Caco-2 (cell line): ENCODE measurements at regions not wholly inside any gene's neighbourhood (a gene's known extent, or its start where the extent isn't known, plus 50 kb on each side); places are given as distances from the start of the nearest gene placed in this dataset.
A peak's percentile ranks its signal among the peaks of the same experiment; 100 is the strongest.

ENCODE experiments used
- BruUV-seq: library from RNA; stranded (reverse); fragments of 400-500 nt; replicated peaks from 2 replicates; lab custom pipeline; 2021; lab: Mats Ljungman, UMichigan
- CTCF ChIA-PET: fragments of 300-600 bp; sonication (Branson Sonifier 250); formaldehyde crosslinking; loops from one replicate; lab custom pipeline; 2022; ENCODE audit warnings: antibody characterized with exemption; lab: Charles Lee
- POLR2A ChIA-PET: fragments of 300-600 bp; sonication (Branson Sonifier 250); formaldehyde crosslinking; loops from one replicate; lab custom pipeline; 2022; ENCODE audit warnings: antibody characterized with exemption; lab: Charles Lee
- DNase-seq, 2 experiments: peaks; one replicate each; pipeline versions ENCODE4 v3.0.0 to v3.0.0-alpha.2; 2020 to 2022
- H3K27me3 ChIP-seq: replicated peaks from 2 replicates; pipeline ENCODE4 v1.6.0; 2011; ENCODE audit warnings: low read length; ENCODE audit not compliant: control insufficient read depth, insufficient read depth
- H3K36me3 ChIP-seq: 2 replicates; pipeline ENCODE4 v1.5.1; 2011; ENCODE audit warnings: low read length; ENCODE audit not compliant: control insufficient read depth, insufficient read depth
- H3K4me1 ChIP-seq: fragments of 250-450 bp; sonication (Bioruptor Pico); 2 replicates; pipeline ENCODE4 v1.5.1; 2020; ENCODE audit warnings: mild to moderate bottlenecking
- H3K4me3 ChIP-seq: 2 replicates; pipeline ENCODE4 v1.5.1; 2011; ENCODE audit warnings: low read depth, mild to moderate bottlenecking, control low read depth, low read length
- H3K9me3 ChIP-seq: fragments of 250-450 bp; sonication (Bioruptor Pico); 2 replicates; pipeline ENCODE4 v1.5.1; 2020; ENCODE audit warnings: mild to moderate bottlenecking, moderate library complexity
- H3K27ac Mint-ChIP-seq: one replicate; pipeline ENCODE4 v1.8.0; 2022; ENCODE audit warnings: mixed read lengths; ENCODE audit not compliant: unreplicated experiment
- H3K27me3 Mint-ChIP-seq: one replicate; pipeline ENCODE4 v1.8.0; 2022; ENCODE audit warnings: mixed read lengths; ENCODE audit not compliant: insufficient read depth, unreplicated experiment
- H3K36me3 Mint-ChIP-seq: one replicate; pipeline ENCODE4 v1.8.0; 2022; ENCODE audit warnings: mild to moderate bottlenecking, mixed read lengths; ENCODE audit not compliant: insufficient read depth, unreplicated experiment
- H3K4me1 Mint-ChIP-seq: one replicate; pipeline ENCODE4 v1.8.0; 2022; ENCODE audit warnings: low read depth, mixed read lengths; ENCODE audit not compliant: unreplicated experiment
- H3K4me3 Mint-ChIP-seq: one replicate; pipeline ENCODE4 v1.8.0; 2022; ENCODE audit warnings: mild to moderate bottlenecking, moderate library complexity, mixed read lengths; ENCODE audit not compliant: unreplicated experiment
- H3K9me3 Mint-ChIP-seq: one replicate; pipeline ENCODE4 v1.8.0; 2022; ENCODE audit warnings: mixed read lengths; ENCODE audit not compliant: unreplicated experiment
- intact Hi-C: fragments of 100-400 bp; cut with micrococcal nuclease; formaldehyde crosslinking; loops from one replicate; pipeline ENCODE4 v1.10.0; 2022; ENCODE audit not compliant: unreplicated experiment
- TF ChIP-seq, protein P1 (sequence below), 2 experiments: fragments of 200-600 bp in 1 of 2; IDR thresholded peaks; 1 replicate in 1 of 2; 2 replicates in 1 of 2; pipeline versions ENCODE4 v1.5.1 to v1.8.0; 2011 to 2022; ENCODE audit warnings: antibody characterized with exemption in 1 of 2, control low read depth in 1 of 2, inconsistent platforms in 1 of 2, low read depth in 1 of 2, low read length in 1 of 2, mild to moderate bottlenecking in 1 of 2, moderate library complexity in 1 of 2; ENCODE audit not compliant: insufficient read depth in 1 of 2, severe bottlenecking in 1 of 2, unreplicated experiment in 1 of 2

DNA sequence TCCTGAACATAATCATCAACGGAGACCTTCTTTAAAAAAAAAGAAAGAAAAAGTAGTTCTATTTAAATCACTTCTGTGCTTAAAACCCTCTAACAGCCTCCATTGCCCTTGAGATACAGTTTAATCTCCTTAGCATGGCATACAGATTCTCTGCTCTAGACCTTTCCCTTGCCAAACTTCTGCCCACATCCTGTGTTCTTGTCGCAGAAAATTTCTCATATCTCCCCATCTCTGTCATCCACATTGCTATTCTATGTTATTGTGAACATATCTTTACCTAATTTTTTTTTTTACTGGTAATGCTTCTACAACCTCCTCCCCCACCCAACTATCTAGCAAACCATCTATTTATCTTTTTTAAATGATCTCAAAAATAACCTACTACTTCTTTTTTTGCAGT, 135.7 kb upstream of the PROX1 start:
- Histone ChIP-seq H3K9me3 (no peaks in the 10 kb centered on the region), H3K36me3 (no peaks in the 10 kb centered on the region), H3K4me1 (no peaks in the 10 kb centered on the region), H3K4me3 (no peak overlapping the region), H3K27me3 (no peaks in the 10 kb centered on the region)
- no peak for DNase-seq
- Mint-ChIP-seq H3K4me1 (no peaks in the 10 kb centered on the region), H3K9me3 (no peaks in the 10 kb centered on the region), H3K4me3 (no peak overlapping the region), H3K27ac (no peak overlapping the region), H3K36me3 (no peaks in the 10 kb centered on the region), H3K27me3 (no peaks in the 10 kb centered on the region)
- CTCF ChIA-PET, result no interaction called here
- POLR2A ChIA-PET, result no interaction called here
- TF ChIP-seq, protein P1, sequence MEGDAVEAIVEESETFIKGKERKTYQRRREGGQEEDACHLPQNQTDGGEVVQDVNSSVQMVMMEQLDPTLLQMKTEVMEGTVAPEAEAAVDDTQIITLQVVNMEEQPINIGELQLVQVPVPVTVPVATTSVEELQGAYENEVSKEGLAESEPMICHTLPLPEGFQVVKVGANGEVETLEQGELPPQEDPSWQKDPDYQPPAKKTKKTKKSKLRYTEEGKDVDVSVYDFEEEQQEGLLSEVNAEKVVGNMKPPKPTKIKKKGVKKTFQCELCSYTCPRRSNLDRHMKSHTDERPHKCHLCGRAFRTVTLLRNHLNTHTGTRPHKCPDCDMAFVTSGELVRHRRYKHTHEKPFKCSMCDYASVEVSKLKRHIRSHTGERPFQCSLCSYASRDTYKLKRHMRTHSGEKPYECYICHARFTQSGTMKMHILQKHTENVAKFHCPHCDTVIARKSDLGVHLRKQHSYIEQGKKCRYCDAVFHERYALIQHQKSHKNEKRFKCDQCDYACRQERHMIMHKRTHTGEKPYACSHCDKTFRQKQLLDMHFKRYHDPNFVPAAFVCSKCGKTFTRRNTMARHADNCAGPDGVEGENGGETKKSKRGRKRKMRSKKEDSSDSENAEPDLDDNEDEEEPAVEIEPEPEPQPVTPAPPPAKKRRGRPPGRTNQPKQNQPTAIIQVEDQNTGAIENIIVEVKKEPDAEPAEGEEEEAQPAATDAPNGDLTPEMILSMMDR (IDR thresholded peaks at IDR 0.05; ENCODE audit: insufficient read depth in 1 of 2, low read depth in 1 of 2, low read length in 1 of 2, severe bottlenecking in 1 of 2, unreplicated experiment in 1 of 2), result no peak
- no TSS peak for BruUV-seq
- intact Hi-C loops, result no loop called here

GRCh38 chr1:213858581-213858980, 129.2 kb upstream of the PROX1 start:
- no peaks in the 10 kb centered on the region for H3K9me3 ChIP-seq
- no peaks in the 10 kb centered on the region for H3K27me3 ChIP-seq
- DNase-seq, result no peak
- Mint-ChIP-seq H3K27ac (no peak overlapping the region), H3K27me3 (no peaks in the 10 kb centered on the region), H3K36me3 (no peaks in the 10 kb centered on the region), H3K4me3 (no peak overlapping the region), H3K4me1 (no peaks in the 10 kb centered on the region), H3K9me3 (no peaks in the 10 kb centered on the region)
- TF ChIP-seq, protein P1 (IDR thresholded peaks at IDR 0.05; ENCODE audit: insufficient read depth in 1 of 2, low read depth in 1 of 2, low read length in 1 of 2, severe bottlenecking in 1 of 2, unreplicated experiment in 1 of 2), result peak in 1 of 2 experiments; percentile 18
- no peaks in the 10 kb centered on the region for H3K36me3 ChIP-seq
- ChIA-PET CTCF (no interaction called here), POLR2A (no interaction called here)
- BruUV-seq, result no TSS peak
- intact Hi-C loops, result no loop called here
- H3K4me1 ChIP-seq, result no peaks in the 10 kb centered on the region
- H3K4me3 ChIP-seq, result no peak overlapping the region

DNA sequence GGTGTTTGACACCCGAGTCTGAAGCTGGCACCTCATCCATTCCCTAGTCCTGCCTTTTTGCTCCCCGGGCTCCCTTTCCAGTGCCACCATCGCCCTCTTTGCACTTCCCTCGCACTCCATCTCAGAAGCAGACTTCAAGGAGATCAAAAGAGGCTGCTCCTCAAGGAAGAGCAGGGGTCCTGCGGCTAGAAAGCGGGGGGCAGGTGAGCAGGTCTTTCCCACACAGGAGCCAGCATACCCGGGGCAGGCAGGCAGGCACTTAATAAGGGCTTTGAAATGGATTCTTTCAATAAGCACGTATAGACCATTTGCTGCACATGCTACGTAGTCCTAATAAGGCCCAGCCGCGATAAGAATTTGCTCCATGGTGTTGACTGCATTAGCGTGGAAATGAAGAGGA, 125.9 kb upstream of the PROX1 start:
- Mint-ChIP-seq H3K36me3 (no peaks in the 10 kb centered on the region), H3K27ac (no peak overlapping the region), H3K4me1 (no peaks in the 10 kb centered on the region), H3K27me3 (no peaks in the 10 kb centered on the region), H3K4me3 (no peak overlapping the region), H3K9me3 (no peaks in the 10 kb centered on the region)
- Histone ChIP-seq H3K9me3 (no peaks in the 10 kb centered on the region), H3K4me3 (no peak overlapping the region), H3K4me1 (no peaks in the 10 kb centered on the region), H3K36me3 (no peaks in the 10 kb centered on the region), H3K27me3 (no peaks in the 10 kb centered on the region)
- DNase-seq, result no peak
- CTCF ChIA-PET, result no interaction called here
- TF ChIP-seq, protein P1 (IDR thresholded peaks at IDR 0.05; ENCODE audit: insufficient read depth in 1 of 2, low read depth in 1 of 2, low read length in 1 of 2, severe bottlenecking in 1 of 2, unreplicated experiment in 1 of 2), result no peak
- no TSS peak for BruUV-seq
- POLR2A ChIA-PET, result no interaction called here
- intact Hi-C loops, result loop anchor here (10.0 kb wide), 1 partner anchor 263 kb away; no protein-coding TSS in a partner anchor
